HAP-1 (cell line): ENCODE measurements at regions not wholly inside any gene's neighbourhood (a gene's known extent, or its start where the extent isn't known, plus 50 kb on each side); places are given as distances from the start of the nearest gene placed in this dataset.
"Not testable (repeated sequence)": the region's sequence is repeated elsewhere in the genome, so short reads cannot be mapped to it uniquely, and the experiment has no call there.

ENCODE experiments used
- DNase-seq, 2 experiments: peaks; one replicate each; pipeline ENCODE4 v3.0.0-alpha.2; 2016 to 2020; ENCODE audit warnings: low spot score in 2 of 2
- H3K27me3 ChIP-seq: fragments of 250-450 bp; sonication (Bioruptor Pico); 2 replicates; pipeline ENCODE4 v1.5.1; 2020; ENCODE audit warnings: low read depth, mild to moderate bottlenecking, moderate library complexity
- H3K36me3 ChIP-seq: fragments of 250-450 bp; sonication (Bioruptor Pico); replicated peaks from 2 replicates; pipeline ENCODE4 v1.5.1; 2020; ENCODE audit warnings: mild to moderate bottlenecking
- H3K4me1 ChIP-seq: fragments of 250-450 bp; sonication (Bioruptor Pico); 2 replicates; pipeline ENCODE4 v1.5.1; 2020; ENCODE audit warnings: mild to moderate bottlenecking
- H3K4me3 ChIP-seq: fragments of 250-450 bp; sonication (Bioruptor Pico); 2 replicates; pipeline ENCODE4 v1.5.1; 2020; ENCODE audit warnings: mild to moderate bottlenecking, moderate library complexity
- H3K9me3 ChIP-seq: fragments of 250-450 bp; sonication (Bioruptor Pico); 2 replicates; pipeline ENCODE4 v1.5.1; 2020; ENCODE audit warnings: mild to moderate bottlenecking, moderate library complexity
- in situ Hi-C: fragments of 300-500 bp; cut with MboI; formaldehyde crosslinking; loops from 3 replicates; pipeline ENCODE4 v1.14.3; 2020; ENCODE audit warnings: low sequenced_read_pairs, inconsistent platforms, mixed read lengths

- no peak for DNase-seq
- Histone ChIP-seq H3K36me3 (no peaks in the 10 kb centered on the region), H3K4me1 (no peaks in the 10 kb centered on the region), H3K9me3 (no peaks in the 10 kb centered on the region), H3K4me3 (no peak overlapping the region), H3K27me3 (no peaks in the 10 kb centered on the region)
- in situ Hi-C loops: no loop called here
Measured at GRCh38 chr2:185955050-185955449, 216.4 kb downstream of the FSIP2 start.

- no peaks in the 10 kb centered on the region for H3K4me1 ChIP-seq
- H3K36me3 ChIP-seq: no peaks in the 10 kb centered on the region
- in situ Hi-C loops: no loop called here
- H3K9me3 ChIP-seq: 0 out of 2 replicates have a peak, but pooled peaks cover 1% of the 10 kb centered on the region
- no peak overlapping the region for H3K4me3 ChIP-seq
- H3K27me3 ChIP-seq: no peaks in the 10 kb centered on the region
- no peak for DNase-seq
Measured at GRCh38 chr2:185967335-185967734, 228.7 kb downstream of the FSIP2 start.

- H3K9me3 ChIP-seq: 0 out of 2 replicates have a peak, but pooled peaks cover 5% of the 10 kb centered on the region
- in situ Hi-C loops: no loop called here
- no peaks in the 10 kb centered on the region for H3K36me3 ChIP-seq
- H3K4me1 ChIP-seq: no peaks in the 10 kb centered on the region
- no peak for DNase-seq
- no peak overlapping the region for H3K4me3 ChIP-seq
- no peaks in the 10 kb centered on the region for H3K27me3 ChIP-seq
Measured at GRCh38 chr2:185970148-185970852, 231.7 kb downstream of the FSIP2 start.

GRCh38 chr2:185978634-185979407 lies 240.2 kb downstream of the FSIP2 start:
- in situ Hi-C loops: no loop called here
- Histone ChIP-seq H3K36me3 (no peaks in the 10 kb centered on the region), H3K9me3 (0 out of 2 replicates have a peak, but pooled peaks cover 2% of the 10 kb centered on the region), H3K4me1 (no peaks in the 10 kb centered on the region; the same call in 1 of the 2 replicates), H3K4me3 (no peak overlapping the region), H3K27me3 (no peaks in the 10 kb centered on the region)
- DNase-seq: no peak

- Histone ChIP-seq H3K4me3 (no peak overlapping the region), H3K4me1 (no peaks in the 10 kb centered on the region; the same call in 1 of the 2 replicates), H3K9me3 (0 out of 2 replicates have a peak, but pooled peaks cover 2% of the 10 kb centered on the region), H3K27me3 (no peaks in the 10 kb centered on the region), H3K36me3 (no peaks in the 10 kb centered on the region)
- DNase-seq: peak in 1 of 2 experiments; percentile 20
- in situ Hi-C loops: no loop called here
Measured at GRCh38 chr2:185979546-185980071, 241.0 kb downstream of the FSIP2 start.

GRCh38 chr2:185980944-185981343 lies 242.3 kb downstream of the FSIP2 start:
- in situ Hi-C loops: no loop called here
- Histone ChIP-seq H3K4me1 (no peaks in the 10 kb centered on the region; the same call in 1 of the 2 replicates), H3K4me3 (no peak overlapping the region), H3K9me3 (0 out of 2 replicates have a peak, but pooled peaks cover 2% of the 10 kb centered on the region), H3K27me3 (no peaks in the 10 kb centered on the region), H3K36me3 (no peaks in the 10 kb centered on the region)
- no peak for DNase-seq

- Histone ChIP-seq H3K36me3 (no peaks in the 10 kb centered on the region), H3K4me1 (no peaks in the 10 kb centered on the region; the same call in 1 of the 2 replicates)
- no peak for DNase-seq
Measured at GRCh38 chr2:185984670-185985069, 246.1 kb downstream of the FSIP2 start.

GRCh38 chr2:185988907-185989306 lies 250.3 kb downstream of the FSIP2 start:
- H3K4me1 ChIP-seq, in situ Hi-C loops, H3K9me3 ChIP-seq, H3K4me3 ChIP-seq, DNase-seq, H3K36me3 ChIP-seq, H3K27me3 ChIP-seq: not testable (repeated sequence)

More at GRCh38 chr2:185984670-185985069, 246.1 kb downstream of the FSIP2 start:
- in situ Hi-C loops: no loop called here
- no peak overlapping the region for H3K4me3 ChIP-seq
- H3K27me3 ChIP-seq: no peaks in the 10 kb centered on the region
- 0 out of 2 replicates have a peak, but pooled peaks cover 3% of the 10 kb centered on the region for H3K9me3 ChIP-seq

- Histone ChIP-seq H3K4me3 (no peak overlapping the region), H3K36me3 (no peaks in the 10 kb centered on the region), H3K27me3 (no peaks in the 10 kb centered on the region), H3K9me3 (0 out of 2 replicates have a peak, but pooled peaks cover 4% of the 10 kb centered on the region), H3K4me1 (peaks cover 9% of the 10 kb centered on the region)
- in situ Hi-C loops: no loop called here
- peak; percentile 57 to 84 for DNase-seq
Measured at GRCh38 chr2:185990861-185991525, 252.4 kb downstream of the FSIP2 start.

GRCh38 chr2:185998562-185999070 lies 260.0 kb downstream of the FSIP2 start:
- Histone ChIP-seq H3K36me3 (no peaks in the 10 kb centered on the region), H3K4me1 (no peaks in the 10 kb centered on the region), H3K27me3 (no peaks in the 10 kb centered on the region), H3K9me3 (no peaks in the 10 kb centered on the region), H3K4me3 (no peak overlapping the region)
- in situ Hi-C loops: no loop called here
- DNase-seq: no peak

GRCh38 chr2:186009341-186009740 lies 270.7 kb downstream of the FSIP2 start:
- in situ Hi-C loops: no loop called here
- H3K4me3 ChIP-seq: no peak overlapping the region
- DNase-seq: no peak
- H3K36me3 ChIP-seq: no peaks in the 10 kb centered on the region
- peaks cover 3% of the 10 kb centered on the region for H3K9me3 ChIP-seq
- no peaks in the 10 kb centered on the region for H3K27me3 ChIP-seq
- no peaks in the 10 kb centered on the region for H3K4me1 ChIP-seq

- Histone ChIP-seq H3K27me3 (no peaks in the 10 kb centered on the region), H3K36me3 (no peaks in the 10 kb centered on the region), H3K4me3 (no peak overlapping the region), H3K9me3 (no peaks in the 10 kb centered on the region; the same call in 1 of the 2 replicates), H3K4me1 (no peaks in the 10 kb centered on the region; the same call in none of the 2 replicates)
- in situ Hi-C loops: no loop called here
- no peak for DNase-seq
Measured at GRCh38 chr2:186017278-186017677, 278.7 kb downstream of the FSIP2 start.

- no peaks in the 10 kb centered on the region for H3K27me3 ChIP-seq
- H3K36me3 ChIP-seq: no peaks in the 10 kb centered on the region
- H3K4me1 ChIP-seq: no peaks in the 10 kb centered on the region
- no peak for DNase-seq
- H3K9me3 ChIP-seq: no peaks in the 10 kb centered on the region
- in situ Hi-C loops: no loop called here
- H3K4me3 ChIP-seq: no peak overlapping the region
Measured at GRCh38 chr2:186024921-186025320, 286.3 kb downstream of the FSIP2 start.
